Left cardiac atrium (tissue), 4 donors: ENCODE measurements at regions not wholly inside any gene's neighbourhood (a gene's known extent, or its start where the extent isn't known, plus 50 kb on each side); places are given as distances from the start of the nearest gene placed in this dataset.
A peak's percentile ranks its signal among the peaks of the same experiment; 100 is the strongest.

ENCODE experiments used
- ATAC-seq, 2 donors: fragments of 200-7000 bp; cut with Tn5 transposase; one replicate each; pipeline ENCODE4 v1.9.1; 2020; ENCODE audit warnings: mild to moderate bottlenecking in 2 of 2, moderate library complexity in 2 of 2
- DNase-seq: peaks from one replicate; pipeline ENCODE4 v3.0.0-alpha.2; 2020
- intact Hi-C, 2 donors: fragments of 100-400 bp; cut with DNase I; formaldehyde crosslinking; loops; one replicate each; pipeline versions ENCODE4 v1.14.1 to v1.15.1; 2022 to 2023
- donor health status: DM: no; HTN: yes; CAD: no.
- donor health status: DM: no; HTN: yes; CAD: no; lungs with severe emphysema.
- donor health status: DM: yes; HTN: yes; CAD: no.
- donor health status: Dilated cardiomyopathy.

GRCh38 chr20:60715172-60715571, 536.9 kb upstream of the CDH4 start:
- intact Hi-C loops = no loop called here
- DNase-seq = no peak
- no peak for ATAC-seq

GRCh38 chr20:60718743-60719480, 533.1 kb upstream of the CDH4 start:
- ATAC-seq (no peak), DNase-seq (no peak)
- intact Hi-C loops = no loop called here

GRCh38 chr20:60725311-60725906, 526.7 kb upstream of the CDH4 start:
- intact Hi-C loops = no loop called here
- DNase-seq (no peak), ATAC-seq (no peak)

- ATAC-seq (no peak), DNase-seq (no peak)
- intact Hi-C loops = no loop called here
These were observed 524.6 kb upstream of the CDH4 start for GRCh38 chr20:60727425-60727824.

- intact Hi-C loops = no loop called here
- ATAC-seq = no peak
- DNase-seq = no peak
These were observed 523.4 kb upstream of the CDH4 start for GRCh38 chr20:60728705-60729104.

- no peak for ATAC-seq
- no peak for DNase-seq
- intact Hi-C loops = no loop called here
These were observed 522.7 kb upstream of the CDH4 start for GRCh38 chr20:60729135-60729900.

- intact Hi-C loops = no loop called here
- no peak for DNase-seq
- ATAC-seq = no peak
These were observed 519.7 kb upstream of the CDH4 start for GRCh38 chr20:60732322-60732721.

GRCh38 chr20:60748086-60748485, 504.0 kb upstream of the CDH4 start:
- intact Hi-C loops = no loop called here
- ATAC-seq = no peak
- no peak for DNase-seq

- intact Hi-C loops = no loop called here
- ATAC-seq = peak in 1 of 2 donors; percentile 43
- DNase-seq = no peak
These were observed 502.1 kb upstream of the CDH4 start for GRCh38 chr20:60749804-60750602.

GRCh38 chr20:60750909-60751308, 501.2 kb upstream of the CDH4 start:
- ATAC-seq (no peak), DNase-seq (no peak)
- intact Hi-C loops = no loop called here

GRCh38 chr20:60751826-60752225, 500.2 kb upstream of the CDH4 start:
- DNase-seq (no peak), ATAC-seq (no peak)
- intact Hi-C loops = no loop called here

GRCh38 chr20:60752741-60753420, 499.2 kb upstream of the CDH4 start:
- ATAC-seq (peak in 1 of 2 donors; percentile 55), DNase-seq (no peak)
- intact Hi-C loops = no loop called here

GRCh38 chr20:60754856-60755255, 497.2 kb upstream of the CDH4 start:
- intact Hi-C loops = no loop called here
- ATAC-seq (no peak), DNase-seq (no peak)

- ATAC-seq (no peak), DNase-seq (no peak)
- intact Hi-C loops = no loop called here
These were observed 492.4 kb upstream of the CDH4 start for GRCh38 chr20:60759651-60760050.

- no peak for ATAC-seq
- intact Hi-C loops = no loop called here
- no peak for DNase-seq
These were observed 491.6 kb upstream of the CDH4 start for GRCh38 chr20:60760256-60761000.

GRCh38 chr20:60761056-60761455, 491.0 kb upstream of the CDH4 start:
- no peak for DNase-seq
- intact Hi-C loops = no loop called here
- no peak for ATAC-seq

GRCh38 chr20:60762386-60762785, 489.7 kb upstream of the CDH4 start:
- DNase-seq = no peak
- ATAC-seq = no peak
- intact Hi-C loops = no loop called here

GRCh38 chr20:60764328-60764727, 487.7 kb upstream of the CDH4 start:
- ATAC-seq = no peak
- intact Hi-C loops = no loop called here

More at GRCh38 chr20:60764328-60764727, 487.7 kb upstream of the CDH4 start:
- DNase-seq = no peak
